SK-N-SH treated with all-trans-retinoic acid at 6 μM for 48 hours (cell line): ENCODE measurements at regions not wholly inside any gene's neighbourhood (a gene's known extent, or its start where the extent isn't known, plus 50 kb on each side); places are given as distances from the start of the nearest gene placed in this dataset.

Source experiments
- GLIS3 ChIP-seq: fragments of 250-450 bp; sonication (Bioruptor Pico); IDR thresholded peaks from 2 replicates; pipeline ENCODE4 v1.5.0; 2020; ENCODE audit warnings: mild to moderate bottlenecking, moderate library complexity
- PPARA ChIP-seq: fragments of 250-450 bp; sonication (Bioruptor Pico); IDR thresholded peaks from 2 replicates; pipeline ENCODE4 v1.5.0; 2020; ENCODE audit warnings: mild to moderate bottlenecking, borderline replicate concordance
- SNAI2 ChIP-seq: fragments of 250-450 bp; sonication (Bioruptor Pico); IDR thresholded peaks from 2 replicates; pipeline ENCODE4 v1.5.0; 2020; ENCODE audit warnings: mild to moderate bottlenecking, moderate library complexity
- ZFP3 ChIP-seq: fragments of 250-450 bp; sonication (Bioruptor Pico); IDR thresholded peaks from 2 replicates; pipeline ENCODE4 v1.5.0; 2020; ENCODE audit warnings: mild to moderate bottlenecking, moderate library complexity
- ZFP30 ChIP-seq: fragments of 450-650 bp; formaldehyde crosslinking; IDR thresholded peaks from 2 replicates; pipeline ENCODE4 v1.5.0; 2022; ENCODE audit warnings: mild to moderate bottlenecking, moderate library complexity
- TF ChIP-seq, protein P1 (sequence below): fragments of 250-450 bp; sonication (Bioruptor Pico); IDR thresholded peaks from 2 replicates; pipeline ENCODE4 v1.5.1; 2020; ENCODE audit warnings: low read depth, mild to moderate bottlenecking, moderate library complexity
- TF ChIP-seq, protein P2 (sequence below): fragments of 250-450 bp; sonication (Bioruptor Pico); IDR thresholded peaks from 2 replicates; pipeline ENCODE4 v1.5.1; 2021; ENCODE audit warnings: mild to moderate bottlenecking, moderate library complexity

DNA sequence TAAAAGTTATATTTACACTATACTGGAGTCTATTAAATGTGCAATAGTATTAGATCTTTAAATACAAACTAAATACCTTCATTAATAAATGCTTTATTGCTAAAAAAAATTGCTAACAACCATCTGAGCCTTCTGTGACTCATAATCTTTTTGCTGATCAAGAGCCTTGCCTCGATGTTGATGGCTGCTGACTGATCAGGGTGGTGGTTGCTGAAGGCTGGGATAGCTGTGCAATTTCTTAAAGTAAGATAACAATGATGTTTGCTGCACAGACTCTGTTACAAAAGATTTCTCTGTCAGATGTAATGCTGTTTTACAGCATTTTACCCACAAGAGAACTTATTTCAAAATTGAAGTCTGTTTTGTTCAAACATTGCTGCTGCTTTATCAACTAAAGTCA, 421.4 kb upstream of the CYRIA start:
- TF ChIP-seq ZFP3 (no peak), PPARA (CRISPR knock-in tag) (no peak), ZFP30 (CRISPR knock-in tag) (no peak), SNAI2 (CRISPR knock-in tag) (no peak), GLIS3 (CRISPR knock-in tag) (no peak)
- TF ChIP-seq, protein P1, sequence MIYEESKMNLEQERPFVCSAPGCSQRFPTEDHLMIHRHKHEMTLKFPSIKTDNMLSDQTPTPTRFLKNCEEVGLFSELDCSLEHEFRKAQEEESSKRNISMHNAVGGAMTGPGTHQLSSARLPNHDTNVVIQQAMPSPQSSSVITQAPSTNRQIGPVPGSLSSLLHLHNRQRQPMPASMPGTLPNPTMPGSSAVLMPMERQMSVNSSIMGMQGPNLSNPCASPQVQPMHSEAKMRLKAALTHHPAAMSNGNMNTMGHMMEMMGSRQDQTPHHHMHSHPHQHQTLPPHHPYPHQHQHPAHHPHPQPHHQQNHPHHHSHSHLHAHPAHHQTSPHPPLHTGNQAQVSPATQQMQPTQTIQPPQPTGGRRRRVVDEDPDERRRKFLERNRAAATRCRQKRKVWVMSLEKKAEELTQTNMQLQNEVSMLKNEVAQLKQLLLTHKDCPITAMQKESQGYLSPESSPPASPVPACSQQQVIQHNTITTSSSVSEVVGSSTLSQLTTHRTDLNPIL (CRISPR knock-in tag) = no peak
- TF ChIP-seq, protein P2, sequence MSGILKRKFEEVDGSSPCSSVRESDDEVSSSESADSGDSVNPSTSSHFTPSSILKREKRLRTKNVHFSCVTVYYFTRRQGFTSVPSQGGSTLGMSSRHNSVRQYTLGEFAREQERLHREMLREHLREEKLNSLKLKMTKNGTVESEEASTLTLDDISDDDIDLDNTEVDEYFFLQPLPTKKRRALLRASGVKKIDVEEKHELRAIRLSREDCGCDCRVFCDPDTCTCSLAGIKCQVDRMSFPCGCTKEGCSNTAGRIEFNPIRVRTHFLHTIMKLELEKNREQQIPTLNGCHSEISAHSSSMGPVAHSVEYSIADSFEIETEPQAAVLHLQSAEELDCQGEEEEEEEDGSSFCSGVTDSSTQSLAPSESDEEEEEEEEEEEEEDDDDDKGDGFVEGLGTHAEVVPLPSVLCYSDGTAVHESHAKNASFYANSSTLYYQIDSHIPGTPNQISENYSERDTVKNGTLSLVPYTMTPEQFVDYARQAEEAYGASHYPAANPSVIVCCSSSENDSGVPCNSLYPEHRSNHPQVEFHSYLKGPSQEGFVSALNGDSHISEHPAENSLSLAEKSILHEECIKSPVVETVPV (CRISPR knock-in tag) = no peak
